ENCODE measurements at regions not wholly inside any gene's neighbourhood (a gene's known extent, or its start where the extent isn't known, plus 50 kb on each side); places are given as distances from the start of the nearest gene placed in this dataset.

DNA sequence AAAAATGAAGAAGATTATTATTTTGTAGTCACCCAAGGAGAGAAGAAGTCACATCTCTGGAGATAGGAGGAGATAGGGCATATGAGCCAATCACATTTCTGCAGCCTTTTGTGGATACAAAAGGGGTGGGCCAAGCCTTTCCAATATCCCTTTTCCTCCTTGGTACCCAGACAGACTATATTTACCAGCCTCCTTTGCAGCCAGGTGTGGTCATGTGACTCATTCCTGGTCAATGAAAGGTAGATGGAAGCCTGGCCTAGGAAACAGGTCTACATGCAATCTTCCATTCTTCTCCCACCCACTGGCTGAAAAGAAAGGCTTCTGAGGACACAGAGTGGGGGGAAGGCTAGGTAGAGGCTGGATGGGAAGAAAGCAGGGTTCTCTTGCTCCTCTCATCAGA, 58.1 kb upstream of the ERG start:
- in situ Hi-C loops (cut with MboI; ENCODE audit: low sequenced_read_pairs) = no loop called here

DNA sequence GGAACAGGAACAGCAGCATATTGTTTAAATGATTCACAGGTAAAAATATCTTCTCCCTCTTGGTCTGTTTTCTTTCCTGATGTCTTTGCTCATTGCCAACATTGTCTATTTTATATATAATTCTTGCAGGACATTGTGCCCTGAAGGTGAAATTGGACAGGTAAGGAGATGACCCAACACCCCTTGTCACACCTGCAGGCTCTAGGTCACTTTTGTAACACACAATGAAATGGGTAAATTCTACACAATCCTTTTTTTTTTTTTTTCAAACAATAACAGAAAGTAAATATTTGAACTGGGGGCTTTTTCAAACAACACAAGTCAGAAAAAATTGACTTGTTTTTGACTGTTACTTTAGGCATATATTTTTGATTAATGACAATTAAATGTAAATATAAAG, 62.9 kb upstream of the ERG start:
- in situ Hi-C loops (cut with MboI; ENCODE audit: low sequenced_read_pairs) = no loop called here

GRCh38 chr21:38561613-38562581, 63.6 kb upstream of the ERG start:
- in situ Hi-C loops (cut with MboI; ENCODE audit: low sequenced_read_pairs) = no loop called here

GRCh38 chr21:38567335-38567969, 69.2 kb upstream of the ERG start:
- in situ Hi-C loops (cut with MboI; ENCODE audit: low sequenced_read_pairs) = no loop called here

DNA sequence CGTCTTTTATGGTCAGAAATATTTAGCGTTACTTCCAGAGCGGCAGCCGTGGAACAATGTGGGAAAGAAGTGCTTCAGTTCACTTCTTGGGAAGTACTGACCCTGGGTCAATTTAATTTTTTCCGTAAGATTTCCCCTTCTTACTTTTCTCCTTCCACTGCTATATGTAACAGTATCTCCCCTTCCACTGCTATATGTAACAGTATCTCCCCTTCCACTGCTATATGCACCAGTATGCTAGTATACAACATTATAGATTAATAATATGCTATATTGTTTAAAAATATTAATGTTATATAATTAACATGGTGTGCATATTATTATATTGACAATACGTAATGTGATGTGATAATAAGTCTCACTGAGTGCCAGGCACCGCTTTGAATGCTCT, 69.7 kb upstream of the ERG start:
- in situ Hi-C loops (cut with MboI; ENCODE audit: low sequenced_read_pairs) = no loop called here

DNA sequence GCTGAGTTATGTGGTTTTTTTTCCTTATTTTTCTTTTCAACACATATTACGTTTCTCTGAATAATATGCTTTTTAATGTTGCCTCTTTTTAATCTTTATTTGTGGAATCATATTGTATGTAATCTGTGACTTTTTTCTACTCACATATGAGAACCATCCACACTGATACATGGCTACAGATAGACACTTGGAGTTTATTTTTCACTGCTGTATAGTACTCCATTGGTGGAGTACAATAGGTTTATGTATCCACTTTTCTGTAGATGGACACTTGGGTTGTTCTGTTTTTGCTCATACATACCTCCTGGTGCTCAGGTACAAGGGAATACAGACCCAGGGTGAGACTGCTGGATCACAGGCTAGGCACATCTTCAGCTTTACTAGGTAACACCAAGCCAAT, 71.5 kb upstream of the ERG start:
- in situ Hi-C loops (cut with MboI; ENCODE audit: low sequenced_read_pairs) = no loop called here

DNA sequence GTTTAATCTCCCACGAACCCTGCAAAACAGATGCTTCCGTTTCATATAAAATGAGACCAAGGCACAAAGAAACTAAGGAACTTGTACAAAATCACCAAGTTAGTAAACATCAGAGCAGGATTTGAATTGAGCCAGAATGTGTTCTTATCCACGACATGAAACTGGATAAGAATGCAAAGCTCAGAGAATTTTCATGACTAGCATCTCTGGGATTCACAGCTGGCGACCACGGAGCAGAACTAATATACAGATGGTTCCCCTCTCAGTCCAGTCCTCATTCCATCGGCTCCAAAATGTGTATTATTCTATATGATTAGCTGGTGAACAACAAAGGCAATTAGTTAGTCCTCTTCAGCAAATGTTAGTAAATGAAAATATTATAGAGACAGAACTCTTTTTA, 72.3 kb upstream of the ERG start:
- in situ Hi-C loops (cut with MboI; ENCODE audit: low sequenced_read_pairs) = no loop called here

DNA sequence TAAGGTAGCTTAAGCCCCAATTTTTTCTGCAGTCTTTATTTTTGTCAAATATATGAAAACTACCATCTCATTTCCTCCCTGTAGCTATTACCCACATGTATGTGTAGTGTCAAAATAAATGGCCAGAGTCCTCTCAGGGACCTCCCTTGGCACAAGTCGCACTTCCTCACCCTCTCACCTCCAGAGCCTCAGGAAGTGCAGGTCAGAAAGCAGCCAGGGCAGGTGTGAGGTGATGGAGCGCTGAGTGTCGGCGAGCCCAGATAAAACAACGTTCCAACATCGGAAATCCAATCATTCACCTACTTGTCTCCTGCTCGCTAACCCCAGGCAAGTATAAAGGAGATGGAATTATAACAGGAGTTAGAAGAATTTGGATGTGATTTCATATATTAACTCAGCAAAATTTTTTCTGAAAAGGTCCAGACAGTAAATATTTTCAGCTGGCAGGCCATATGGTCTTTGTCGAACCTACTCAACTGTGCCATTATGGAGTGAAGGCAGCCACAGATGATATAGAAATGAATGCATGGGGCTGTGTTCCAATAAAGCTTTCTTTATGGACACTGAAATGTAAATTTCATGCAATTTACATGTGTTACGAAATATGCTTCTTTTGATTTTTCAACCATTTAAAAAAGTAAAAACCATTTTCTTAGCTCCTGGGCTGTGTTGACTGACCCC, 76.8 kb upstream of the ERG start:
- in situ Hi-C loops (cut with MboI; ENCODE audit: low sequenced_read_pairs) = no loop called here

DNA sequence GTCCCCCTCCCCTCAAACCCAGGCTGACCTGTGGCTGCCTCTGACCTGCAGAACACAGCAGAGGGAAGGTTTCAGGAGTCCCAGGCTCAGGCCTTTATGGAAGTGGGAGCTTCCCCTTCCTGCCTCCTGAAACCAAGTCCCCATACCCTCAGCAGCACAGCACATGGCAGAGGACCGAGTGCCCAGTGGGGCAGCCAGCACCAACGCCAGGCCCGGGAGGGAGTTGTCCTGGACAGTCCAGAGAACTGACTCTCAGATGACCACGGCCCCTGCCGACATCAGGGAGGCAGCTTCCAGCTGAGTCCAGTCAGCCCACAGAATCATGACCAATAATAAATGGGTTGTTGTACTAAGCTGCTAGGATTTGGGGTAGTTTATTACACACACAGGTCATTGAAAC, 79.6 kb upstream of the ERG start:
- in situ Hi-C loops (cut with MboI; ENCODE audit: low sequenced_read_pairs) = no loop called here

- in situ Hi-C loops (cut with MboI; ENCODE audit: low sequenced_read_pairs) = no loop called here
Observed at GRCh38 chr21:38590449-38591217, 92.4 kb upstream of the ERG start.

GRCh38 chr21:38591218-38591537, 92.9 kb upstream of the ERG start:
- in situ Hi-C loops (cut with MboI; ENCODE audit: low sequenced_read_pairs) = no loop called here

DNA sequence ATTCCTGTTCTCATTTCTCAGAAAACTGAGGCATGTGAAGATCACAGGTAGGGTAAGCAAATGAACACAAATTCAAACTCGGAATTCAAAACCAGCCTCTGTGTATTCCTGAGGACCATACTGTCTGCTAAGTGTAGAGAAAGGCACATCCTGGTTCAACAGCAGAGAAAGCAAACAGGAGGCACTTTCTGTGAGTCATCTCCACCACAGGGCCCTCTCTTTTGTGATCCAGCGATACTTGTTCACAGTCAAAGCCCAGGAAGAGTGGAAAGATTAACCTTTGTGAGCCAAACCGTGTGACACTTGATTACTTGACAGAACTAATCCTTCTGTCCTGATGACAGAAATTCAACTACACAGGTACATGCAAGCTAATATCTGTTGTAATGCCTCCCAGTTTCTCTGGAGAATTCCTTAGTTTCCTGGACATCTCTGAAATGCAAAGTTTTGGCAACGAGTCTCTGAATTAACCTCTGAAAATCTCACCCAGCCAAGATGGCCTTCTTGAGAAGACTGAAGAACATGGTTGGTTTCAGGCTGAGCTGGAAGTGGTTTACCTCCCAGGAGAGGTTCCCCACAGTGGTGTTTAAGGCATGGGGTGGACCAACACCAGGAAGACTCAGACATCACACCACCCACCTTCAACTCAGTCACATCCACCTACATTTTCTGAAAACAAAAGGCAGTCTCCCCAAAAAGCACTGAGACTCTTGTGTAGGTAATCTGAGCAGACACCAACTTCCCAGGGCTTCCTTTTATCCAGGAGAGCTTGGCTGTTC, 98.2 kb upstream of the ERG start:
- in situ Hi-C loops (cut with MboI; ENCODE audit: low sequenced_read_pairs) = no loop called here

DNA sequence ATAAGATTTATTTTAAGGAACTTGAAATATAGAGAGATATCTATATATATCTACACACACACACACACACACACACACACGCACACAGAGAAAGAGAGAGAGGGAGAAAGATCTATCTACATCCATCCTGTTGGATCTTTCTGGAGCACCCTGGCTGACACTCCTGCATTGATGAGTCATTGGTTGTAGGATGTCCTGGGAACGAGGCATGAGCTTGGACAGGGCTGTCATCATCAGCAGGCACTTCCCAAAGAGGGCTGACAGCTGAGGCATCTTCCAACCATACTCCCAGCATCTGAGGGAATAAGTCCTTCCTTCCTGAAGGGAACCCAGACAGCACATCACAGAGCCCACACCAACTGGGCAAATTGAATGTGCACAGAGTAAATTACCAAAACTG, 99.1 kb upstream of the ERG start:
- in situ Hi-C loops (cut with MboI; ENCODE audit: low sequenced_read_pairs) = no loop called here

GRCh38 chr21:38598413-38598812, 100.1 kb upstream of the ERG start:
- in situ Hi-C loops (cut with MboI; ENCODE audit: low sequenced_read_pairs) = no loop called here

DNA sequence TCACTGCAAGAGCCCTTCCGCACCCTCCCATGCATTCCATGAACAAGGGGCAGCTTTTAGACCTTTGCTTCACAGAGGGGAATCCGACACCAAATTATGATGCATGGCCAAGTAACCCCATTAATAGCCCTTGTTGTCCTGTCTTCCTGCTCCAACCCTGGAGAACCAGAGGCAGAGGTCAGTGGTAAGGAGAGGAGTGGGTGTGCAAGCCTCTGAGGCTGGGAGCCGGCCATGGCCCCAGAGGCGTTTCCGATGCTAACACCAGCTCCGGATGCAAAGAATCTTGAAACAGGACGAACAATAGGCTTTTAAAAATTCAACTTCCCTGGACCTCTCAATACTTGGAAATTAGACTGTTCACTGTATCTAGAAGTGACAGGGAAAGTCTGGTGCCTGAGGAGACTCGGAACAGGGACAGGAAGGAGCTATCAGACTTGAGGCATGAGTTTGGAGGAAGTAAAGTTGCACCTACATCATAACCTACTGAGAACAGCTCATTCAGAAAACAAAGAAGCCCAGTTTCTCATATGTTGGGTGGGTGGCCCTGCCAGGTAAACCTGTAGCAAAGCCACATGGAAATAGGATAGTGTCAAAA, 101.2 kb upstream of the ERG start:
- in situ Hi-C loops (cut with MboI; ENCODE audit: low sequenced_read_pairs) = no loop called here

DNA sequence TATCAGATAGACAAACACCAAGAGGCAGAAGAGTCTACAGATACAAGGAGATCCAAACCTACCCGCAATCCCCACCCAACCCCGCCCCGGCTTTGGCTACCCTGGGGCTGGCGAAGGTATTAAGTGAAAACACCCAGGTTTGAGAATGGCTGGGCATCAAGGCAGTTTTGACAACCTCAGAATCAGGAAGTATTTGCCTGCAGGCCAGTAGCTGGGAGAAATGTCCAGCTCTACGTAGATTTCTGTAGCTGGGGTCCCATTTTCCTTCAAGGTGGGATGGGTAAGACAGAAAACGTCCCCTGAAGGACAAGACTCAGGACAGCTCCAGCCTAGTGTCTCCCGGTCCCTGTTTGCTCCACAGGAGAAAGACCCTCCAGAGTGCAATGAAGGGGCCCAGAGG, 101.8 kb upstream of the ERG start:
- in situ Hi-C loops (cut with MboI; ENCODE audit: low sequenced_read_pairs) = no loop called here

GRCh38 chr21:38605236-38605635, 107.0 kb upstream of the ERG start:
- in situ Hi-C loops (cut with MboI; ENCODE audit: low sequenced_read_pairs) = no loop called here

GRCh38 chr21:38609580-38609979, 111.3 kb upstream of the ERG start:
- in situ Hi-C loops (cut with MboI; ENCODE audit: low sequenced_read_pairs) = no loop called here

- in situ Hi-C loops (cut with MboI; ENCODE audit: low sequenced_read_pairs) = no loop called here
Observed at GRCh38 chr21:38610623-38611251, 112.5 kb upstream of the ERG start.

- in situ Hi-C loops (cut with MboI; ENCODE audit: low sequenced_read_pairs) = no loop called here
Observed at GRCh38 chr21:38611277-38611676, 113.0 kb upstream of the ERG start.
